ENCODE measurements at regions not wholly inside any gene's neighbourhood (a gene's known extent, or its start where the extent isn't known, plus 50 kb on each side); places are given as distances from the start of the nearest gene placed in this dataset.

GRCh38 chr15:70262591-70263274 lies 165.0 kb upstream of the TLE3 start:
- no peak overlapping the region for H3K4me3 ChIP-seq (replicated peaks; ENCODE audit: low read depth, low read length)
- DNase-seq (ENCODE audit: extremely low read depth, low read depth): no peak
- no peak for TF ChIP-seq CTCF (IDR thresholded peaks at IDR 0.05; ENCODE audit: low read depth, low read length, missing control alignments)

GRCh38 chr15:70262171-70262570 lies 164.5 kb upstream of the TLE3 start:
- TF ChIP-seq CTCF (IDR thresholded peaks at IDR 0.05; ENCODE audit: low read depth, low read length, missing control alignments): no peak
- no peak overlapping the region for H3K4me3 ChIP-seq (replicated peaks; ENCODE audit: low read depth, low read length)
- no peak for DNase-seq (ENCODE audit: extremely low read depth, low read depth)

- no peak for DNase-seq (ENCODE audit: extremely low read depth, low read depth)
- TF ChIP-seq CTCF (IDR thresholded peaks at IDR 0.05; ENCODE audit: low read depth, low read length, missing control alignments): no peak
- H3K4me3 ChIP-seq (replicated peaks; ENCODE audit: low read depth, low read length): no peak overlapping the region
Observed at GRCh38 chr15:70261083-70261482, 163.4 kb upstream of the TLE3 start.

- no peak overlapping the region for H3K4me3 ChIP-seq (replicated peaks; ENCODE audit: low read depth, low read length)
- TF ChIP-seq CTCF (IDR thresholded peaks at IDR 0.05; ENCODE audit: low read depth, low read length, missing control alignments): no peak
- DNase-seq (ENCODE audit: extremely low read depth, low read depth): no peak
Observed at GRCh38 chr15:70260580-70260979, 162.9 kb upstream of the TLE3 start.

- peak; percentile 35 for TF ChIP-seq CTCF (IDR thresholded peaks at IDR 0.05; ENCODE audit: low read depth, low read length, missing control alignments)
- DNase-seq (ENCODE audit: extremely low read depth, low read depth): no peak
- H3K4me3 ChIP-seq (replicated peaks; ENCODE audit: low read depth, low read length): no peak overlapping the region
Observed at GRCh38 chr15:70259640-70260508, 162.2 kb upstream of the TLE3 start.

GRCh38 chr15:70259028-70259424 lies 161.3 kb upstream of the TLE3 start:
- no peak overlapping the region for H3K4me3 ChIP-seq (replicated peaks; ENCODE audit: low read depth, low read length)
- DNase-seq (ENCODE audit: extremely low read depth, low read depth): no peak
- no peak for TF ChIP-seq CTCF (IDR thresholded peaks at IDR 0.05; ENCODE audit: low read depth, low read length, missing control alignments)
